ENCODE measurements at regions not wholly inside any gene's neighbourhood (a gene's known extent, or its start where the extent isn't known, plus 50 kb on each side); places are given as distances from the start of the nearest gene placed in this dataset.

- no peak for TF ChIP-seq CTCF (IDR thresholded peaks at IDR 0.05 in 2 of 3, conservative IDR thresholded peaks at IDR 0.05 in 1 of 3; ENCODE audit: insufficient read depth in 2 of 3, low read depth in 1 of 3, low read length in 3 of 3)
- TF ChIP-seq MITF (IDR thresholded peaks at IDR 0.05): no peak
- no peak for TF ChIP-seq CCNT2 (IDR thresholded peaks at IDR 0.05; ENCODE audit: borderline replicate concordance, extremely low read depth, insufficient read length, low read depth, low read length)
- no peak for TF ChIP-seq THAP7 (CRISPR knock-in tag; IDR thresholded peaks at IDR 0.05)
- TF ChIP-seq VEZF1 (CRISPR knock-in tag; IDR thresholded peaks at IDR 0.05): no peak
- no peak for TF ChIP-seq CAMTA2 (CRISPR knock-in tag; conservative IDR thresholded peaks at IDR 0.05)
- TF ChIP-seq ZNF717 (CRISPR knock-in tag; IDR thresholded peaks at IDR 0.05): no peak
- TF ChIP-seq DLX4 (CRISPR knock-in tag; IDR thresholded peaks at IDR 0.05): no peak
These were observed 208.0 kb upstream of the MPDZ start (continued) for GRCh38 chr9:13487498-13487897.

Data from K562 (cell line).